ENCODE measurements at regions not wholly inside any gene's neighbourhood (a gene's known extent, or its start where the extent isn't known, plus 50 kb on each side); places are given as distances from the start of the nearest gene placed in this dataset.
"Not testable (repeated sequence)": the region's sequence is repeated elsewhere in the genome, so short reads cannot be mapped to it uniquely, and the experiment has no call there.

DNA sequence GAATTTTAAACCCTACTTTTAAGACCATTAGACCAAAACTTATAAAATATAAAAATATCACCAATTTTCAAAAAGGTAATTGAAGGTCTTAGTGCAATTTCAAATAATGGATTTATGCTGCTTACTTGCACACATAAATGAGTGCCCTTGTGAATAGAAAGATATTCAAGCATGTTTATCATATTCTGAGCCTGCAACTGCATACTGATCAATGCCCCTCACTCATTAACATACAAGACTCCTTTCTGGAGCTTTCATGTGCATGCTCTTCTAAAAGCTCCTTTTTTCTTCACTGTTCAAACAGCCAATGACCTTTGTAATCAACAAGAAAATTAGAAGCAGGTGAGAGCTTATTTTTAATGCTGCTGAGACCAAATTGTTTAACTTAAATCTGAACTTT lies 1139.3 kb downstream of the HACE1 start:
- Mint-ChIP-seq H3K9me3 (no peaks in the 10 kb centered on the region), H3K36me3 (no peaks in the 10 kb centered on the region), H3K27ac (no peak overlapping the region), H3K27me3 (no peaks in the 10 kb centered on the region), H3K4me3 (no peak overlapping the region), H3K4me1 (ENCODE audit: unreplicated experiment) (no peaks in the 10 kb centered on the region)
- DNase-seq (ENCODE audit: extremely low spot score, unreplicated experiment), result no peak
- TF ChIP-seq, protein P1, sequence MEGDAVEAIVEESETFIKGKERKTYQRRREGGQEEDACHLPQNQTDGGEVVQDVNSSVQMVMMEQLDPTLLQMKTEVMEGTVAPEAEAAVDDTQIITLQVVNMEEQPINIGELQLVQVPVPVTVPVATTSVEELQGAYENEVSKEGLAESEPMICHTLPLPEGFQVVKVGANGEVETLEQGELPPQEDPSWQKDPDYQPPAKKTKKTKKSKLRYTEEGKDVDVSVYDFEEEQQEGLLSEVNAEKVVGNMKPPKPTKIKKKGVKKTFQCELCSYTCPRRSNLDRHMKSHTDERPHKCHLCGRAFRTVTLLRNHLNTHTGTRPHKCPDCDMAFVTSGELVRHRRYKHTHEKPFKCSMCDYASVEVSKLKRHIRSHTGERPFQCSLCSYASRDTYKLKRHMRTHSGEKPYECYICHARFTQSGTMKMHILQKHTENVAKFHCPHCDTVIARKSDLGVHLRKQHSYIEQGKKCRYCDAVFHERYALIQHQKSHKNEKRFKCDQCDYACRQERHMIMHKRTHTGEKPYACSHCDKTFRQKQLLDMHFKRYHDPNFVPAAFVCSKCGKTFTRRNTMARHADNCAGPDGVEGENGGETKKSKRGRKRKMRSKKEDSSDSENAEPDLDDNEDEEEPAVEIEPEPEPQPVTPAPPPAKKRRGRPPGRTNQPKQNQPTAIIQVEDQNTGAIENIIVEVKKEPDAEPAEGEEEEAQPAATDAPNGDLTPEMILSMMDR (conservative IDR thresholded peaks at IDR 0.05), result no peak

DNA sequence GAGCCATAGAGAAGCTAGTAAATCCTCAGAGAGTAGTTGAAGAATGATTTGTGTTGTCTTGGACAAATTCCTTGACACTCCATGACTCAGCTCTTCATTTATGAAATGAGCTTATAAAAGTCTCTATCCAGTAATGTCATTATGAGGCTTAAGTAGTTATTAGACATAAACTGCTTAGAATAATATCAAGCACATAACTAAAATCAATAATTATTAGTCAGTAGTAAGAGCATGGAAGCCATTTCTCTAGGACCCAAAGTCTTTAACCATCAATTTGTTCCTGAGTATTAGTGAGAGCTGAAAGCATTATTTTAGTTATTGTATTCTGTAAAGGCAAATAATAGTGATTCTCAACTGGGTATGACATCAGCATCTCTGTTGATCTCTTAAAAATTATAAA lies 1140.2 kb downstream of the HACE1 start:
- H3K27ac Mint-ChIP-seq, result no peak overlapping the region

DNA sequence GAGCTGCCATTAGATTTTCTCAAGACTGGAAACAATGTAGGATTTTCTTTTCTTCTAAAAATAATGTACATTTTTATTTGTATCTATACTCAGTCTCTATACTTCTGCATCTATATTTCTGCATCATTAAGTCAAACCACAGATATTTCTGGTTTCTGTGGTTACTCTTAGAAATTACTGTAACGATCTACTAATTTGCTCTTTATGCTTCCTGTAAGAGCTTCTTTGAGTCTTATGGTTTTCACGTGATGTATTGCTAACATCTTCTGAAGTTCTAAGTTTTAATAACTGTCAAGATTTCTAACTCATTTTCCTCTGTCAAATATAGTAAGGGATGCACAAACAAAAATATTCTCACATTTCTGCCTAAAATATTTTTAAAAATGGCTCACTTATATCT lies 1144.5 kb downstream of the HACE1 start:
- no peaks in the 10 kb centered on the region for H3K36me3 Mint-ChIP-seq
- no peaks in the 10 kb centered on the region for H3K27me3 Mint-ChIP-seq
- no peaks in the 10 kb centered on the region for H3K4me1 Mint-ChIP-seq (ENCODE audit: unreplicated experiment)
- H3K27ac Mint-ChIP-seq, result no peak overlapping the region
- no peak for DNase-seq (ENCODE audit: extremely low spot score, unreplicated experiment)
- no peak overlapping the region for H3K4me3 Mint-ChIP-seq
- TF ChIP-seq, protein P1 (conservative IDR thresholded peaks at IDR 0.05), result no peak
- H3K9me3 Mint-ChIP-seq, result no peaks in the 10 kb centered on the region

More for the DNA sequence above, 1140.2 kb downstream of the HACE1 start:
- Mint-ChIP-seq H3K4me3 (no peak overlapping the region), H3K9me3 (no peaks in the 10 kb centered on the region), H3K36me3 (no peaks in the 10 kb centered on the region), H3K4me1 (ENCODE audit: unreplicated experiment) (no peaks in the 10 kb centered on the region), H3K27me3 (no peaks in the 10 kb centered on the region)
- TF ChIP-seq, protein P1 (conservative IDR thresholded peaks at IDR 0.05), result no peak
- DNase-seq (ENCODE audit: extremely low spot score, unreplicated experiment), result no peak

DNA sequence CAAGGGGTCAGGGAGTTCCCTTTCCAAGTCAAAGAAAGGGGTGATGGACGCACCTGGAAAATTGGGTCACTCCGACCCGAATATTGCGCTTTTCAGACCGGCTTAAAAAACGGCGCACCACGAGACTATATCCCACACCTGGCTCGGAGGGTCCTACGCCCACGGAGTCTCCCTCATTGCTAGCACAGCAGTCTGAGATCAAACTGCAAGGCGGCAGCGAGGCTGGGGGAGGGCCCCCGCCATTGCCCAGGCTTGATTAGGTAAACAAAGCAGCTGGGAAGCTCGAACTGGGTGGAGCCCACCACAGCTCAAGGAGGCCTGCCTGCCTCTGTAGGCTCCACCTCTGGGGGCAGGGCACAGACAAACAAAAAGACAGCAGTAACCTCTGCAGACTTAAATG lies 1150.5 kb downstream of the HACE1 start:
- H3K27me3 Mint-ChIP-seq; H3K9me3 Mint-ChIP-seq; H3K4me1 Mint-ChIP-seq (ENCODE audit: unreplicated experiment); DNase-seq (ENCODE audit: extremely low spot score, unreplicated experiment); H3K27ac Mint-ChIP-seq; H3K4me3 Mint-ChIP-seq; H3K36me3 Mint-ChIP-seq: not testable (repeated sequence)

DNA sequence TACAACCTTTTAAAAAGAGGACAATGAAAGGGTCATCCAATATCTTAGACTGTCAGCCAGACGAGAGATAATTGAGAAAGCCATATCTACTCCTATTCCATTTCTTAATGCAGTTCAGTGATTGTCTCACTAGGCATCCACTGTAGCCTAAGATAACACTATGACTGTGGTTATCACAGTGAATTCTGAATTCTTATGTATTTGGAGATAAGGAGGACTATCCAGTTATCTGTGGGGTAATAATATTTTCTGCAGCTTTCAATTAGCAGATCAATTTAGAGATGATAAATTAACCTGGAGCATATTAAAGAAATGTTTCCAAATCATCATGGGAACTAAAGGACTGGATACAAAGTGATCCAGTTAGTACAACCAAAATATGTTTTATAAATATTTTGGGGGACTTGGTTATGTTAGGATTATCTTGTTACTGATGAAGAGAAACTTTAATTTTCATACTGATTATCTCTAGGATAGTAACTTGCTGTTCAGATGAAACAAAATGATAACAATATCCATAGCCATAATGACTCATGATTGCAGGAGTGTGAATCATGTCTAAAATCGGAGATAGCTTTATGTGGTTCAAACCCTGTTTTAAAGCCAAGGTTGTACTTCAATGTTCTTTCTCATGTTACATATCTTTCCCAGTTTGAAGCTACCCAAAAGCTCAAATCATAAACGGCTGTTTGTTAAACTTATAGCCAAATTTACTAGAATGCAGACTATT lies 1152.0 kb downstream of the HACE1 start:
- DNase-seq (ENCODE audit: extremely low spot score, unreplicated experiment), result no peak
- H3K27ac Mint-ChIP-seq, result no peak overlapping the region
- no peaks in the 10 kb centered on the region for H3K4me1 Mint-ChIP-seq (ENCODE audit: unreplicated experiment)
- H3K36me3 Mint-ChIP-seq, result no peaks in the 10 kb centered on the region
- no peaks in the 10 kb centered on the region for H3K27me3 Mint-ChIP-seq
- TF ChIP-seq, protein P1 (conservative IDR thresholded peaks at IDR 0.05), result no peak
- H3K9me3 Mint-ChIP-seq, result no peaks in the 10 kb centered on the region
- H3K4me3 Mint-ChIP-seq, result no peak overlapping the region

DNA sequence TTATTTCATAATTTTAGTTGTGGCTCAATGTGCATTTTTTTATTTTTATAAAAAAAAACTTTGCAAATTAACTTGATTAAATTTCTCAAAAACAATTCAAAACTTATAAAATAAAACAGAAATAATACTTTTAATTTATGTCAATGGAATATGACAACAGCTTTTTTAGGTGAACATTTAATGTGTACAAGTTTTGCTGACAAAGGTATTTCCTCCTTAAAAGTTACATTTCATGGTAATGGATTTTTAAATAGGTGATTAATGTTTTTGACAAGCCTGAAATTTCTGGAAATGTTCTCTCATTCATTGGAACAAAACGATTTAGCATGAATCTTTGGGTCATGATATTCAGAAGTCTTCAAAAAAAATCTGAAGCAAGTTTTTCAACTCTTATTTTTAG lies 1160.0 kb downstream of the HACE1 start:
- TF ChIP-seq, protein P1 (conservative IDR thresholded peaks at IDR 0.05), result no peak
- Mint-ChIP-seq H3K27ac (no peak overlapping the region), H3K4me3 (no peak overlapping the region), H3K4me1 (ENCODE audit: unreplicated experiment) (no peaks in the 10 kb centered on the region), H3K9me3 (no peaks in the 10 kb centered on the region), H3K36me3 (no peaks in the 10 kb centered on the region), H3K27me3 (peaks cover 6% of the 10 kb centered on the region)
- DNase-seq (ENCODE audit: extremely low spot score, unreplicated experiment), result no peak

Measured in type B pancreatic cell (in vitro differentiated cells).